Upper lobe of left lung (tissue), 6 donors: ENCODE measurements at regions not wholly inside any gene's neighbourhood (a gene's known extent, or its start where the extent isn't known, plus 50 kb on each side); places are given as distances from the start of the nearest gene placed in this dataset.
A peak's percentile ranks its signal among the peaks of the same experiment; 100 is the strongest.
"Not testable (repeated sequence)": the region's sequence is repeated elsewhere in the genome, so short reads cannot be mapped to it uniquely, and the experiment has no call there.

Experiments
- ATAC-seq, 2 donors: fragments of 200-7000 bp; cut with Tn5 transposase; one replicate each; pipeline ENCODE4 v1.9.1; 2022; ENCODE audit warnings: mild to moderate bottlenecking in 2 of 2, moderate library complexity in 2 of 2; ENCODE audit not compliant: low FRiP score in 2 of 2
- DNase-seq, 2 donors: peaks; one replicate each; pipeline ENCODE4 v3.0.0-alpha.2; 2019 to 2020
- H3K27ac ChIP-seq, 4 donors: fragments of 200-600 bp; sonication (generic); one replicate each; pipeline ENCODE4 v1.5.1; 2016 to 2019
- H3K27me3 ChIP-seq, 4 donors: fragments of 200-600 bp; sonication (generic); one replicate each; pipeline ENCODE4 v1.5.1; 2017 to 2019
- H3K36me3 ChIP-seq, 4 donors: fragments of 200-600 bp; sonication (generic); one replicate each; pipeline ENCODE4 v1.5.1; 2016 to 2019
- H3K4me1 ChIP-seq, 4 donors: fragments of 200-600 bp; sonication (generic); one replicate each; pipeline ENCODE4 v1.5.1; 2018 to 2019
- H3K4me3 ChIP-seq, 4 donors: fragments of 200-600 bp; sonication (generic); one replicate each; pipeline ENCODE4 v1.5.1; 2017 to 2019; ENCODE audit warnings: mild to moderate bottlenecking in 2 of 4, moderate library complexity in 1 of 4
- H3K9me3 ChIP-seq, 4 donors: fragments of 200-600 bp; sonication (generic); one replicate each; pipeline ENCODE4 v1.5.1; 2018 to 2019
- CTCF ChIP-seq, 6 experiments: fragments of 450-650 bp in 4 of 6; fragments of 200-600 bp in 2 of 6; sonication (generic) in 2 of 6; IDR thresholded peaks; one replicate each; pipeline ENCODE4 v1.5.1; 2016 to 2019; ENCODE audit warnings: antibody characterized with exemption in 6 of 6
- EP300 ChIP-seq, 4 donors: sonication (generic); formaldehyde crosslinking; IDR thresholded peaks; one replicate each; pipeline ENCODE4 v1.5.1; 2017; ENCODE audit warnings: antibody characterized with exemption in 4 of 4, control low read depth in 2 of 4
- POLR2A ChIP-seq, 4 donors: fragments of 450-650 bp; IDR thresholded peaks; one replicate each; pipeline ENCODE4 v1.5.1; 2016 to 2017; ENCODE audit warnings: antibody characterized with exemption in 4 of 4, mild to moderate bottlenecking in 2 of 4
- POLR2AphosphoS5 ChIP-seq, 2 donors: sonication (generic); formaldehyde crosslinking; IDR thresholded peaks; one replicate each; pipeline ENCODE4 v1.5.1; 2017; ENCODE audit warnings: antibody characterized with exemption in 2 of 2
- WGBS, 2 donors: methylation state at CpG; one replicate each; pipeline ENCODE4 v1.1.5; 2017 to 2018; 5-methylcytosine and 5-hydroxymethylcytosine counted together
- donor health status: DM: no; HTN: no; CAD: no; lungs with moderate emphysema.
- donor health status: DM: no; HTN: yes; CAD: no; lungs with severe emphysema.

GRCh38 chr12:37547611-37548010 is 769.0 kb upstream of the ALG10B start:
- no peak for ATAC-seq
- 71 to 86% methylated on average over 15 to 25 of the region's 25 CpGs for WGBS, 2 donors
- Histone ChIP-seq H3K27ac (no peak overlapping the region), H3K9me3 (peaks cover 0 to 26% (median 0%) of the 10 kb centered on the region in 4 donors), H3K4me3 (no peak overlapping the region), H3K4me1 (no peaks in the 10 kb centered on the region), H3K36me3 (no peaks in the 10 kb centered on the region), H3K27me3 (no peaks in the 10 kb centered on the region)
- TF ChIP-seq POLR2A (IDR thresholded peaks at IDR 0.05) (no peak), POLR2AphosphoS5 (IDR thresholded peaks at IDR 0.05) (no peak), EP300 (IDR thresholded peaks at IDR 0.05) (no peak), CTCF (IDR thresholded peaks at IDR 0.05) (no peak)
- peak in 1 of 2 donors; percentile 72 for DNase-seq

GRCh38 chr12:37548266-37548805 is 768.2 kb upstream of the ALG10B start:
- H3K27ac ChIP-seq: no peak overlapping the region
- H3K4me3 ChIP-seq: no peak overlapping the region
- ATAC-seq (no peak), DNase-seq (peak in 1 of 2 donors; percentile 39)
- WGBS, 2 donors: 89 to 94% methylated on average over 25 of the region's 25 CpGs
- H3K36me3 ChIP-seq: no peaks in the 10 kb centered on the region
- TF ChIP-seq EP300 (IDR thresholded peaks at IDR 0.05) (no peak), POLR2A (IDR thresholded peaks at IDR 0.05) (no peak), CTCF (IDR thresholded peaks at IDR 0.05) (no peak), POLR2AphosphoS5 (IDR thresholded peaks at IDR 0.05) (no peak)
- H3K27me3 ChIP-seq: no peaks in the 10 kb centered on the region
- no peaks in the 10 kb centered on the region for H3K4me1 ChIP-seq
- H3K9me3 ChIP-seq: peaks cover 0 to 23% (median 0%) of the 10 kb centered on the region in 4 donors

- not testable (repeated sequence) for H3K27me3 ChIP-seq, H3K4me1 ChIP-seq, DNase-seq, H3K36me3 ChIP-seq, H3K27ac ChIP-seq, ATAC-seq, H3K4me3 ChIP-seq
- peaks cover 0 to 19% (median 0%) of the 10 kb centered on the region in 4 donors for H3K9me3 ChIP-seq
- 68 to 78% methylated on average over 4 of the region's 4 CpGs for WGBS, 2 donors
These were observed 759.6 kb upstream of the ALG10B start for GRCh38 chr12:37556957-37557356.

GRCh38 chr12:37565112-37565511 is 751.5 kb upstream of the ALG10B start:
- H3K27me3 ChIP-seq: no peaks in the 10 kb centered on the region
- no peak for DNase-seq
- no peaks in the 10 kb centered on the region for H3K4me1 ChIP-seq
- H3K9me3 ChIP-seq: peaks cover 0 to 3% (median 0%) of the 10 kb centered on the region in 4 donors
- no peaks in the 10 kb centered on the region for H3K36me3 ChIP-seq
- TF ChIP-seq POLR2A (IDR thresholded peaks at IDR 0.05): no peak
- TF ChIP-seq POLR2AphosphoS5 (IDR thresholded peaks at IDR 0.05): no peak
- no peak for TF ChIP-seq EP300 (IDR thresholded peaks at IDR 0.05)
- TF ChIP-seq CTCF (IDR thresholded peaks at IDR 0.05): no peak
- H3K27ac ChIP-seq: no peak overlapping the region
- no peak for ATAC-seq
- WGBS, 2 donors: 51 to 77% methylated on average over 2 of the region's 2 CpGs
- H3K4me3 ChIP-seq: no peak overlapping the region

GRCh38 chr12:37570547-37570946 is 746.0 kb upstream of the ALG10B start:
- H3K36me3 ChIP-seq, H3K27me3 ChIP-seq, H3K4me3 ChIP-seq, H3K4me1 ChIP-seq, DNase-seq, H3K9me3 ChIP-seq, H3K27ac ChIP-seq, ATAC-seq: not testable (repeated sequence)
- 86 to 88% methylated on average over 2 of the region's 2 CpGs for WGBS, 2 donors
